HG03196 (cell line): ENCODE measurements at regions not wholly inside any gene's neighbourhood (a gene's known extent, or its start where the extent isn't known, plus 50 kb on each side); places are given as distances from the start of the nearest gene placed in this dataset.
"Not testable (repeated sequence)": the region's sequence is repeated elsewhere in the genome, so short reads cannot be mapped to it uniquely, and the experiment has no call there.

ENCODE experiments used
- ATAC-seq: cut with Tn5 transposase; IDR thresholded peaks from one replicate; pipeline ENCODE4 v1.9.1; 2021; ENCODE audit not compliant: unreplicated experiment

DNA sequence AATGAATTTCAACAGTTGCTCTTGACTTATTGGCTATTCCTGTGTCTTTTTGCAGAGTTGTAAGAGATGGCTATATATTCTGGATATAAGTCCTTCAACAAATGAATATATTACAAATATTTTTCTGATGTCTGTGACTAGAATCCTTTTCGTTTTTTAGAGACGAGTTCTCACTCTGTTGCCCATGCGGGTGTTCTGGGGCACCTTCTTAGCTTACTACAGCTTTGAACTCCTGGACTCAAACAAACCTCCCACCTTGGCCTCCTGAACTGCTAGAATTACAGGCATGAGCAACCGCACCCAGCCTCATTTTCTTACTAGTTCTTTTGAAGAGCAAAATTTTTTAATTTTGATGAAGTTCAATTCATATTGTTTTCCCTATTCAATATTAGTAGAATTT, 287.8 kb downstream of the LIG4 start:
- ATAC-seq: no peak

GRCh38 chr13:107926515-107926914, 288.8 kb downstream of the LIG4 start:
- ATAC-seq: not testable (repeated sequence)

DNA sequence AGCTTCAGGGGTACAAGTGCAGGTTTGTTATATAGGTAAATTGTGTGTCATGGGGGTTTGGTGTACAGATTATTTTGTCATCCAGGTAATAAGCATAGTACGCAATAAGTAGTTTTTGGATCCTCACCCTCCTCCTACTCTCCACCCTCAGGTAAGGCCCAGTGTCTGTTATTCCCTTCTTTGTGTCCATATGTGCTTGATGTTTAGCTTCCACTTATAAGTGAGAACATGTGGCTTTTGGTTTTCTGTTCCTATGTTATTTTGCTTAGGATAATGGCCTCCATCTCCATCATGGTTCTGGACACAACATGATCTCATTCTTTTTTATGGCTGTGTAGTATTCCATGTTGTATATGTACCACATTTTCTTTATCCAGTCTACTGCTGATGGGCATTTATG, 298.4 kb downstream of the LIG4 start:
- ATAC-seq: not testable (repeated sequence)

DNA sequence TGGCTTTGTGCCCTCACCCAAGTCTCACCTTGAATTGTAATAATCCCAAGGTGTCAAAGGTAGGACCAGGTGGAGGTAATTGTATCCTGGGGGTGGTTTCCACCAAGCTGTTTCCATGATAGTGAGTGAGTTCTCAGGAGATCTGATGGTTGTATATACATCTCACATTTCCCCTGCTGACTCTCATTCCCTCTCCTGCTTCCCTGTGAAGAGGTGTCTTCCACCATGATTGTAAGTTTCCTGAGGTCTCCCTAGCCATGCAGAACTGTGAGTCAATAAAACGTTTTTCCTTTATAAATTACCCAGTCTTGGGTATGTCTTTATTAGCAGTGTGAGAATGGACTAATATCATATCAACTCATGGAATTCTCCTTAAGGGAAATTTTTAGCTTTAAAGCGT, 302.6 kb downstream of the LIG4 start:
- no peak for ATAC-seq

GRCh38 chr13:107907065-107907805, 308.1 kb downstream of the LIG4 start:
- no peak for ATAC-seq

- ATAC-seq: no peak
These were observed 309.2 kb downstream of the LIG4 start for GRCh38 chr13:107906131-107906530.

DNA sequence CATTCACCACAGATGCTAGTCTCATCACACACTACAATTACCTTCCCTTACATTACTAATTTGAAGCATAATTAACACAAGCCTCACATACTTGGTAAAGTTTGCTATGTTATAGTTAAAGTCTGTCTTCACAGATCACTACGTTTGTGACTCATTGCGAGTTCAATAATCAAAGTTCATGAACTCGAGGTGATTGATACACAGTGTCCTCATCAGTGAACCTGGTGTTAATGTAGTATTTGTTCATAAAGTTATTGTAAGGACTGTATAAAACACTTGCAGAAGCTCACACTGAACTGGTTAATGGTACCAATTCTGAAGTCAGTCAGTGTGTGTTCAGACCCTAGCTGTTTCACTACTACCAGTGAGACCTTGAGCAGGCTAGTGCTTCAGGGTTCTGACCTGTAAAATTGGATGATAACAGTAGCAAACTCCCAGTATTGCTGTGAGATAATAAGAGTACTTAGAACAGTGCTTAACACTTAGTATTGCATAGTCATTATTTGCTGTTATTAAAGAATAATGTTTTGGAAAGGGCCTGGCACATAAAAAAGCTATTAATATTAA, 313.3 kb downstream of the LIG4 start:
- ATAC-seq: no peak

GRCh38 chr13:107901230-107901629, 314.1 kb downstream of the LIG4 start:
- no peak for ATAC-seq

GRCh38 chr13:107900775-107901174, 314.6 kb downstream of the LIG4 start:
- ATAC-seq: no peak

GRCh38 chr13:107886118-107886517, 329.2 kb downstream of the LIG4 start:
- ATAC-seq: no peak

DNA sequence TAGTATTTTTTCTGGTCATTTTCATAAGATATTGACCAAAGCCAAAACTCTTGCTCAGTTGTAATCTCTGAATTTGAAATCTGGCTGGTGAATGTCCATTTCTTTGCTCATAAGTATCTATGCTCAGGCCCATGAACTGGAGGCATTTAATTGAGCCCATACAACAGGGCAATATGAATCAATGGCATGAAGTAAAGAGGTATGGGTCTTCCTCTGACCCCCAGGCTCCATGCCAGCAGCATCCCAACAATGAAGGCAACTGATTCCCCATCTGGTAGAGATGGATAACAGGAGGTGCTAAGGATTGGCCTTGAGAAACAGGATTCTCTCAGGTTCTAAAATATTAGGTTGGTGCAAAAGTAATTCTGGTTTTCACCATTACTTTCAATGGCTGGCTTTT, 330.8 kb downstream of the LIG4 start:
- no peak for ATAC-seq

DNA sequence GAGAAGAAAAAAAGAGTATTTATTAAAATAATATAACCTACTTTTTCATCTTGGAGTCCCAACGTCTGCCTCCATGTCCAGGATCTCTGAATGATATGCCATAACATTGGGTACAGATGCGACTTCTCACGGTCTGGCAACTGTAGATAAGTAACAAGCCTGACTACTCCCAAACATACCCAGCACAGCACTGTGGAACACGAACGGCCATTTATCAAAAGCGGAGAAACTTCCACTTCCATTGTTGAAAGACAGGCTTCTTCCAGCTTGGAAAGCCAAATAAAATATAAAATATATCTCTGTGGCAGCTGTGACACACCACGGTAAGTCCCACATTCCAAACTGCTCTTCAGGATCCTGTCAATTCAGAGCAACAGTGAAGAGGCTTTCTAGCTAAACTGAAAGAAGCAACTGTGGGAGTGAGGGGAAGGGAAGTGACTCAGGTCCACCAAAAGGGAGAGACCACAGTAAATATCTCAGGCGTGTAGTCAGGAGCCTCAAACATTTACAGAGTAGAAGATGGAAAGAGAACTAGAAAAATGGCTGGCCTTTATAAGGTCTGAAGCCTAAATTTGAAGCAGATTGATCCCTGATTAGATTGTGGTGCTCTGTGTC, 331.7 kb downstream of the LIG4 start:
- no peak for ATAC-seq

DNA sequence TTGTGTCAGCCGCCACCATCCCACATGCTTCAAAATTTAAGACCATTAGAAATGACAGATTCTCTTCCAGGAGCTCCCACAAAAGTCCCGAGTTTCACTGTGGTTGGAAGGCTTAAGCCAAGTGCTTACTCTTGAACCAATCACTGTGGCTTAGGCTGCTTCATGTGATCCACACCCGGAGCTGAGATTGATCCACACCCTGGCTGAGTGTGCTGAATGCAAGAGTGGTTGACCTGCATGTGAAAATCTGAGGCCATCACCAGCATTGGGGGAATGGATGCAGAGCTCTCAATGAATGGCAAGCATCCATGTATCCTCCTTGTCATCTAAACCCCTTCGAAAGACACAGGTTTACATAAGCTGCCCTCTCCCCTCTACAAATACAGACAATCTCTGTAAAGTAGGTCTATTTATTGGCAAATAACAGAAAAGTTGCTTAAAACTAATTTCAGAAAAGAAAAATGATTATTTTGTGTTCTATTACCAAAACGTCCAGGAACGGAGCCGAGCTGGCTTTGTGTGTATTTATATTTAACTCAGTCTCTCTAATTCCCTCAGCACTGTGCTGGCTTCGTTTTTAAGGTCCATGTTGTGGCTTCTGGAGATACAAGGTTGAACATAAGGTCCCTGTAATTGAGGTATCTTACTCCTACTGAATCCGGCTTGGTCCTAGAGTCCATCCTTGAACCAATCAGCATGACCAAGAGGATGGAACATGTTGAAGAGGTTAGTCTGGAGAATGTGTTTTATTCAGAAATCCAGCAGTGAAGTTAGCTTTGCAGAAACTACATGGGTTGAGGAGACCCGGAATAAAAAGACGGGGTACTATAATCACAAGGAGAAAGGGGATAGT, 332.4 kb downstream of the LIG4 start:
- no peak for ATAC-seq

DNA sequence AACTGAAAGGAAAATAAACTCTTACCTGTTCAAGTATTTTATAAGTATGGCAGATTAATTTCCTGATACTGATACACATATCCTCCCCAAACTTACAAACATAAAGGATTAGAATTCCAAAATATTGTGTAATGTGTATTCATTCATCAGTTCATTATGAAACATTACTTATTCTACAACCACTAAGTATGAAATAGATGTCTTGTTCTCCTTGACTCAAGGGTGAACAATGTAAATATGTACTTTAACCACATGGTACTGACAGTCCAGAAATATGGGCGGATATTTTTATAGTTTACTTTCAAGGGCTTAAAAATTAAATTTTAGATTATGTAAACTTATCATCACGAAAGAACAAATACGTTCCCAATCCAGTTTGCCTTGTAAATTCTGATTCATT, 334.0 kb downstream of the LIG4 start:
- ATAC-seq: no peak

DNA sequence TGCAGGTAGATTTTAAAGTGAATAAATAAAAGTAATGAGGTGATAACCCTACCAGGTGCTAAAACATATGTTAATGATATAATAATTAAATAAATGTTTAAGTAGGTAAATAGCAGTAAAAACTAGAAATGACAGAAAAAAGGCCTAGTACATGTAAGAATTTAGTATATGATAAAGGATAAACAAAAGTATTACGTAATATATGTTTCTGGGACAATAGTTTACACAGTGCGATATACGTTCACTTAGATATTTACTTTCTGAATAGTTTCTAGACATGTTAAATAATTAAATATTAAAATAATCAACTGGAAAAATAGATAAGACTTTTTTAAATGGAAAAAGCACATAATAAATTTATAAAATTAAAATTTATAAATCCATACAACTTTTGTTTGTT, 340.9 kb downstream of the LIG4 start:
- ATAC-seq: no peak

DNA sequence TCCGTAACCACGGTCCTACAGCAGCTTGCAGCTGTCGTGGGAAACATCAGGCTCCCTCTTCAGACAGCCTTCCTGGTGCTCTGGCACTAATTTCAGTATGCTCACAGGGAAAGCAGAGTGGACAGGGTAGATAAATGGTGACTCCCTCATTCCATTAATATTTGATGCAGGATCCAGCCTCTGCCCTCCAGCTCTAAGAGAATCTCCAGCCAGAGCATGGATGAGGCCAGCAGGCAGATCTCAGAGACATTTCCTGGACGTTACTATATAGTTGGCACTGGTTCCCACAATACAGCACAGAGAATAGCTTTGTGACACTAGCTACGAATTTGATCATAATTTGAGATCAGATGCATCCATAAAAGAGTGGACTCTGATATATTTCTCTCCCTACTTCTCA, 341.4 kb downstream of the LIG4 start:
- ATAC-seq: no peak

DNA sequence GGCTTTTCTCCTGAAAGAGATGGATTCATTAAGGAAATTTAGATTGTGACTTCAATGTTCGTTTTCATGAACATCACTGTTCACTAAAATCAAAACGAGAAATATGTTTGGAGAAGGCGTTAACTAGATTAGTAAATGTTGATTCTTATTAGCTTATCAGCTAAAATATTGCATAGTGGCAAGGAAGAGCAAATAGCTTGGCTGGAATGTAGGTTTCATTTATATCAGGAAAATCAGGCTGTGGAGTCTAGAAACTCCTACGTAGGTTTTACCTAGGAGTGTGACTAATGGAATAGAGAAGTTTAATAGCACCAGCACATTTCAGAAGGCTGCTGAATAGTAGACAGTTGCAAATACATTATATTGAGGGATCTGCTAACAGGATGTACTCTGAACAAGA, 344.9 kb downstream of the LIG4 start:
- ATAC-seq: no peak

DNA sequence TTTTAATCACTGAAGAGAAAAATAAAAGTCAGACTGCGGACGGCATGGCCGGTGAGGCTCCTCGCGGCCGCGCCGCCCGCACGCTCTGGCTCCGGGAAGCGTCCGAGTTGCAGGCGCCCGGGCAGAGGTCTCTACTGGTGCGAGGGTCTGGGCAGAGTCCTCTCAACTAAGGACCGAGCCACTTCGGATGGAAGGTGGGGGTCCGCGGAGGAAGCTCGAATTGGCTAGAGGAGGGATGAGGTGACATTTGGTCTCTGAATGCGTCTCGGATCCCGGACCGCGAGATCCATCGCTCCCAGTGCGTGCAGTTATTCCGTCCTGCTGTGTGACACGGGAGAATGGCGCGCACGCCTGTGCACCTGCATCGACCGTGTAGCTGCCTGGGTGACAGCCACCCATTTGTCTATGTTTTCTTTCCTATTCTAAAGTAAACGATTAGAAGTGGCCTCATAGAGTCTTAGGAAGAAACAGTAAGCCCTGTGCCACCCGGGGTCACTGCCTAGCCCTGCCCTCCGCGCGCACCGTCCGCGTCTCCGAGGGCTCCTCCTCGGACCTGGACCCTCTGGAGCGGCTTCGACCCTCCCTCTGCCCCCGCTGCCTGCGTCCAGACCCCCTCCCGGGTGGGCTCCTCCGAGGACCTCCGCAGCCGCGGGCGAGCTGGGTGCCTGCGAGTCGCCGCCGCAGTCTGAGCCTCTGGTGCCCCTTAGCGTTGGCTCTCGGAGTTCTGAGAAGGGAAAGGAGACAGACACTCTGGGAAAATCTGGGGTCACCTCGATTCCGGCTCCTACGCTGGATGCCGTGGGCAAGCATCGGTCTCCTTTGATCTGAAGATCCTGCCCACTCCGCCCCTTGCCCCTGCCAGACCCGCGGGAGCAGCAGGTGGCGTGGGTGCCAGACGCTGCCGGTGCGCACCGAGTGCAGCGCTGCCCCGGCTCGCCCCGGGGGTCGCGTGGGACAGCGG, 347.4 kb downstream of the LIG4 start:
- ATAC-seq: no peak

GRCh38 chr13:107866941-107867623, 348.3 kb downstream of the LIG4 start:
- ATAC-seq: no peak
